Aorta (tissue), 5 donors: ENCODE measurements at regions not wholly inside any gene's neighbourhood (a gene's known extent, or its start where the extent isn't known, plus 50 kb on each side); places are given as distances from the start of the nearest gene placed in this dataset.

Source experiments
- ATAC-seq: fragments of 200-7000 bp; cut with Tn5 transposase; one replicate; pipeline ENCODE4 v1.9.1; 2022; ENCODE audit warnings: moderate library complexity; ENCODE audit not compliant: low FRiP score
- DNase-seq, 2 donors: peaks; one replicate each; pipeline ENCODE4 v3.0.0-alpha.2; 2020
- H3K27ac ChIP-seq, 2 donors: one replicate each; pipeline ENCODE4 v1.5.1; 2013; ENCODE audit warnings: low read length in 2 of 2, mild to moderate bottlenecking in 2 of 2, moderate library complexity in 2 of 2, control low read depth in 1 of 2, inconsistent platforms in 1 of 2, low read depth in 1 of 2
- H3K27me3 ChIP-seq, 2 donors: one replicate each; pipeline ENCODE4 v1.6.1; 2013; ENCODE audit warnings: control low read depth in 1 of 2, low read length in 1 of 2, mild to moderate bottlenecking in 1 of 2, moderate library complexity in 1 of 2; ENCODE audit not compliant: insufficient read depth in 2 of 2, control insufficient read depth in 1 of 2
- H3K36me3 ChIP-seq, 2 donors: one replicate each; pipeline ENCODE4 v1.6.1; 2013; ENCODE audit warnings: control low read depth in 1 of 2, low read length in 1 of 2, mild to moderate bottlenecking in 1 of 2; ENCODE audit not compliant: insufficient read depth in 2 of 2, control insufficient read depth in 1 of 2
- H3K4me1 ChIP-seq, 2 donors: one replicate each; pipeline ENCODE4 v1.6.1; 2013; ENCODE audit warnings: low read length in 2 of 2, control low read depth in 1 of 2, mild to moderate bottlenecking in 1 of 2, moderate library complexity in 1 of 2; ENCODE audit not compliant: insufficient read depth in 2 of 2, control insufficient read depth in 1 of 2
- H3K4me3 ChIP-seq, 2 donors: one replicate each; pipeline ENCODE4 v1.5.1; 2013; ENCODE audit warnings: low read length in 2 of 2, control low read depth in 1 of 2, mild to moderate bottlenecking in 1 of 2
- H3K9me3 ChIP-seq: one replicate; pipeline ENCODE4 v1.6.1; 2013; ENCODE audit warnings: mild to moderate bottlenecking, low read length; ENCODE audit not compliant: control insufficient read depth
- WGBS, 2 donors: extraction: QIAGEN DNeasy Blood & Tissue Kit; methylation state at CpG; one replicate each; pipeline ENCODE4 v1.1.7; 2013; 5-methylcytosine and 5-hydroxymethylcytosine counted together
- intact Hi-C, 2 donors: fragments of 100-400 bp; cut with DNase I; formaldehyde crosslinking; loops; one replicate each; pipeline versions ENCODE4 v1.14.2 to v1.15.0; 2022
- donor health status: healthy with polysubstance abuse.
- donor health status: Bipolar disorder and iron deficiency.
- donor health status: DM: no; HTN: no; CAD: no.
- donor health status: DM: no; HTN: no; CAD: no.
- donor health status: DM: yes; HTN: yes; CAD: no.

DNA sequence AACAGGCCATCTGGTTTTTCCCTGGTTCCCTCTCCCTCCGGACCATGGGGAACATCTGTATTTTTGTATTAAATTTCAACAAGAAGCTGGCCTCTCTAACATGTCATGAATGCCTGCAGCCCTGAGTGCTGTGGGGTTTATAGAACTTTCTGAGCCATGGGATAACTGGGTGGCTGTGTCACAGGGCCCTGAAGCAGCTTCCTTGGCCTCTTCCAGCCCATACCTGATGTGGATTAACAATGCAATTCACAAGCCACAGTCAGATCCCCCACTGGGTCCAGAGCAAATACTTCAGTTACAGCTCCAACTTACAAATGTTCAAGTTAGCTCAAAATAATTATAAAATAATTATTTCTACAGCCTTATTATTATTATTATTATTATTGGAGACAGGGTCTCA is 307.8 kb upstream of the CELF4 start:
- Histone ChIP-seq H3K27ac (no peak overlapping the region), H3K27me3 (no peaks in the 10 kb centered on the region), H3K4me1 (no peaks in the 10 kb centered on the region), H3K9me3 (no peaks in the 10 kb centered on the region), H3K36me3 (no peaks in the 10 kb centered on the region), H3K4me3 (no peak overlapping the region)
- ATAC-seq (no peak), DNase-seq (no peak)
- 33 to 62% methylated on average over 1 of the region's 1 CpG for WGBS, 2 donors
- intact Hi-C loops = loop anchor here in 1 of 2 donors (10.0 kb wide), 1 partner anchor 1291 kb away; no protein-coding TSS in a partner anchor

DNA sequence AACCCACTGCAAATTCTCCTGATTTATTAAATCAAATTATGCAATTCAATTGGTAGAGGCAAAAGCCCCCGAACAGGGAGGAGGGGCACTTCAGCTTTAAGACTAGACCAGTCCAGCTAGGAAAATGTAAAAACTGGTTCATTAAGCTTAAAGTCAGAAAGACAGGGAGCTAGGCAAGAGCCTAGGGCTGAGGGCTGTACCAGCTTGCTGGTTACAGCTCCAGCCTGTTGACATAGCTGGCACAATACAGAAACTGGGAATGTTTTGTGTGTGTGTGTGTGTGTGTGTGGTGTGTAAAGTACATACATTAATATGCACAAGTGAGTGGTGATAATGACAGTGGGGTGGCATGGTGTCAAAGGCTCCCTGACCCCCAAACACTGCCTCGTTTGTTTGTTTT is 307.0 kb upstream of the CELF4 start:
- Histone ChIP-seq H3K27me3 (no peaks in the 10 kb centered on the region), H3K9me3 (no peaks in the 10 kb centered on the region), H3K36me3 (no peaks in the 10 kb centered on the region), H3K4me3 (no peak overlapping the region), H3K27ac (no peak overlapping the region), H3K4me1 (no peaks in the 10 kb centered on the region)
- intact Hi-C loops = loop anchor here in 1 of 2 donors (10.0 kb wide), 1 partner anchor 1292 kb away; no protein-coding TSS in a partner anchor
- ATAC-seq = no peak
- 37 to 50% methylated on average over 2 of the region's 2 CpGs for WGBS, 2 donors
- no peak for DNase-seq

DNA sequence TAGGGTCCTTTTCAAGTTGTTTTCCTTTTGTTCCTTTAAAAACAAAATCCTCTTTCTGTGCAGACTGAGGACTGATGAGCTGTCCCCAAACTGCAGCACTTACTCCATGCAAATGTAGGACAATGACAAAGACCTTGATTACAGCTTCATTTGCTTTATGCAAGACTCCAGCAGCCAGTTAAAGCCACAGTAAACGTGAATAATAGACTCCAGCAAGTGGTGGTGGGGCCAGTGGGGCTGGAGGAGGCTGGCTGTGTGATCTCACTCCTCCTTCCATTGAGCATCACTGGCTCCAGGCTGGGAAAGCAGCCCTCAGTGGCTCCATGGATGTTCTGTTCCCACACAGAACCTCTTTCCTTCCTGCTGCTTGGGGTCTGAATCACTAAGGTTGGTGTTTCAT is 306.0 kb upstream of the CELF4 start:
- Histone ChIP-seq H3K4me1 (no peaks in the 10 kb centered on the region), H3K27ac (no peak overlapping the region), H3K9me3 (no peaks in the 10 kb centered on the region), H3K27me3 (no peaks in the 10 kb centered on the region), H3K36me3 (no peaks in the 10 kb centered on the region), H3K4me3 (no peak overlapping the region)
- 19 to 20% methylated on average over 1 of the region's 1 CpG for WGBS, 2 donors
- ATAC-seq = no peak
- no peak for DNase-seq
- intact Hi-C loops = loop anchor here in 1 of 2 donors (10.0 kb wide), 1 partner anchor 1293 kb away; no protein-coding TSS in a partner anchor

DNA sequence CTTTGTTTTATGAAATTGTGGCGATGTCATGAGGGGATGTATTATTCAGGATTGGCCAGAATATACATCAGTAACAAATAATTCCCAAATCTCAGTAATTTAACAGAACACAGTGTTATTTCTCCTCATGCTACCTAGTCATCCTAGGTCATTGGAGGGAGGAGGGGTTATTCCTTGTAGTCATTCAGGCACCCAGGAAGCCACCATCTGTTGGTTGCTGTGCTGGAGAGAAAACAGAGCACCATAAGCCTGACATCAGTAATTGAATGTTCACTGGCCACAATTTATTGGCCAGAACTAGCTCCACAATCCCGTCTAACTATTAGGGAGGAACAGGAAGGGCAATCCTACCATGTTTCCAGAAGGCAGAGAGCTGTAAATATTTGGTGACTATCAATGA is 303.5 kb upstream of the CELF4 start:
- intact Hi-C loops = loop anchor here in 1 of 2 donors (10.0 kb wide), 1 partner anchor 74 kb away; no protein-coding TSS in a partner anchor
- ATAC-seq = no peak
- 75 to 80% methylated on average over 2 of the region's 2 CpGs for WGBS, 2 donors
- Histone ChIP-seq H3K36me3 (no peaks in the 10 kb centered on the region), H3K27me3 (no peaks in the 10 kb centered on the region), H3K4me3 (no peak overlapping the region), H3K4me1 (no peaks in the 10 kb centered on the region), H3K27ac (no peak overlapping the region), H3K9me3 (no peaks in the 10 kb centered on the region)
- no peak for DNase-seq

DNA sequence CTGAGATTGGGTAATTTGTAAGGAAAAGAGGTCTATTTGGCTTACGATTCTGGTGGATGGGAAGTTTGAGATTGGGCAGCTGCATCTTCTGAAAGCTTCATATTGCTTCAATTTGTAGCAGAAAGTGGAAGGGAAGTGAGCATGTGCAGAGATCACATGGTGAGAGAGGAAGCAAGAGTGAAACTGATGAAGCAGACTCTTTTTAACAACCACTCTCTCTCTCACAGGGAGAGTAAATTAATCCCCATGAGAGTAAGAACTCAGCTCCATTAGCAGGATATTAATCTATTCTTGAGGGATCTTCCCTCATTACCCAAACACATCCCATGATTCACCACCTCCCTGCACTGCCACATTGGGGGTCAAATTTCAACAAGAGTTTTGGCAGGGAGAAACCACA is 298.5 kb upstream of the CELF4 start:
- no peaks in the 10 kb centered on the region for H3K27me3 ChIP-seq
- DNase-seq (no peak), ATAC-seq (no peak)
- H3K4me1 ChIP-seq = no peaks in the 10 kb centered on the region
- no peak overlapping the region for H3K27ac ChIP-seq
- no peaks in the 10 kb centered on the region for H3K9me3 ChIP-seq
- no peaks in the 10 kb centered on the region for H3K36me3 ChIP-seq
- intact Hi-C loops = loop anchor here in 1 of 2 donors (10.0 kb wide), 1 partner anchor 69 kb away; no protein-coding TSS in a partner anchor
- 91 to 93% methylated on average over 1 of the region's 1 CpG for WGBS, 2 donors
- H3K4me3 ChIP-seq = no peak overlapping the region

DNA sequence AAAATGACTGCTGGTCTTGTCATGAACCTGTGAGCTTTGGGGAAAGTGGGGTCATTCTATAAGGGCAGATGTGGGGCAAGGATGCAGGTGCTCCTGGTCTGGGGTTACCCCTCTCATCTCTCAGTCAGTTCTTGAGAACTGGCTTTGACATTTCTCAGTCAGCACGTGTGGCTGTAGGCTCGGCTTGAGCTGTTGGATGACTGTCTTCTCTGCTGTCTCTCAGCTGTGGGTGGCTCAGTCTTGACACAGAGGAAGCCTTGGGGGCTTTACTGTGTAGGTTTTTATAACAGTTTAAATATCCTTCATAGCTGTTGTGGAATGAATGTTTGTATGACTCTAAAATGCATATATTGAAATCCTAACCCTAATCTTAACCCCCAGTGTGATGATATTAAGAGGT is 296.4 kb upstream of the CELF4 start:
- intact Hi-C loops = loop anchor here in 1 of 2 donors (10.0 kb wide), 1 partner anchor 67 kb away; no protein-coding TSS in a partner anchor

DNA sequence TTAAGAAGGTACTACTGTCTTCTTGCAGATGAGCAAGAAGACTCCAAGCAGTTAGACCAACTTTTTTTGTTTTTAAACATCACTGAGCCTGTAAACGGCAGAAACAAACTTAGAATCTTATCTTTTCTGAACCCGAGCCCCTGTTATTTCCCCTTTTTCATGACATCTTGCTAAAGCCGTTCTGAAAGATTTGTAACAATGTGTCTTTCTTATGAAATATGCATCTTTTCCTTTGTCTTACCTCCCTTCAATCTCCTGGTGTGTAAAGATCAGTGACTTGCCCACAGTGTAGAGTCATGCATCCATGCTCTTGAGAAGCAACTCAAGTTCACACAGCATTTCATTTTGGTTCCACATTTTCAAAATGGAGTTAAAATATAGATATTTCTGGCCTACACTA is 288.8 kb upstream of the CELF4 start:
- no peaks in the 10 kb centered on the region for H3K36me3 ChIP-seq
- H3K4me3 ChIP-seq = no peak overlapping the region
- ATAC-seq = no peak
- no peaks in the 10 kb centered on the region for H3K27me3 ChIP-seq
- H3K27ac ChIP-seq = no peak overlapping the region
- peaks cover 3% of the 10 kb centered on the region for H3K9me3 ChIP-seq
- DNase-seq = no peak
- 69 to 77% methylated on average over 3 of the region's 3 CpGs for WGBS, 2 donors
- intact Hi-C loops = no loop called here
- H3K4me1 ChIP-seq = no peaks in the 10 kb centered on the region

More for the DNA sequence above, 296.4 kb upstream of the CELF4 start:
- H3K4me1 ChIP-seq = no peaks in the 10 kb centered on the region
- ATAC-seq (no peak), DNase-seq (no peak)
- no peaks in the 10 kb centered on the region for H3K27me3 ChIP-seq
- H3K36me3 ChIP-seq = no peaks in the 10 kb centered on the region
- no peak overlapping the region for H3K4me3 ChIP-seq
- WGBS, 2 donors = 62 to 65% methylated on average over 2 of the region's 2 CpGs
- no peak overlapping the region for H3K27ac ChIP-seq
- no peaks in the 10 kb centered on the region for H3K9me3 ChIP-seq

DNA sequence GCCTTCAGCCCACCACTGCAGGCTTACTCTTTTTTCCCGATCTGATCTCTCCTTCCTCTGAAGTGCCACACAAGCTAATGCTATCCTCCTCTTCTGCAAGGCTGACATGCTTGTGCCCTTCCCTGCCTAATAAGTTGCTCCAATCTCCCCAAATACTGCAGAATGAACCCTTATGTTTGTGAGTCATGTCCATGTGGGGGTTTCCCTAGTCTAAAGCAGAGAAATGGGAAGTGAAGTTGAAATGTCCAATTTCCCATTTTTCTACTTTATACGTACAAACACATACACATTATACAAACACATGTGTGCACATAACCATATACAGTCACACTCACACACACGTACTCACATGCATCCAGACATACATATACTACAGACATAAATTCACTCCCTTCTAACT is 288.1 kb upstream of the CELF4 start:
- Histone ChIP-seq H3K27ac (no peak overlapping the region), H3K4me1 (no peaks in the 10 kb centered on the region), H3K27me3 (no peaks in the 10 kb centered on the region), H3K9me3 (peaks cover 3% of the 10 kb centered on the region), H3K4me3 (no peak overlapping the region), H3K36me3 (no peaks in the 10 kb centered on the region)
- WGBS, 2 donors = 76 to 81% methylated on average over 3 of the region's 3 CpGs
- intact Hi-C loops = no loop called here
- DNase-seq (no peak), ATAC-seq (peak; percentile 19)

DNA sequence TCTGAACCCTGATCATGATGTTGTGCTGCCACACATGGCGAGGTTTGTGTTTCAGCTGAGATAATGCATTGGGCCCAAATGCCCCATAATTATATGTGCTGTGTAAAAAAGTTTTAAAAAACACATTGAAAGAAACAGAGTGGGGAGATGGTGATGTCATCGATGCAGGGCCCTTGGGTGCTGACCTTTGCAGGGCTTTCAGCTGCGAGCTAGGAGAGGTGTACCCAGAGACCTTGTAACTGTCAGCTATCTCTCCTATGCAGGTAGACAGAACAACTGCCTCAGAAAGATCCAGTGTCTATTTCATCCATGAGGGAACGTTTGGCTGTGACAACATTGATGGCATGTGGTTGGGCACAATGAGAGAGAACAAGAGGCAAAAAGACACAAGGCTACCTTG is 286.9 kb upstream of the CELF4 start:
- no peak overlapping the region for H3K4me3 ChIP-seq
- DNase-seq (no peak), ATAC-seq (no peak)
- no peaks in the 10 kb centered on the region for H3K36me3 ChIP-seq
- 72 to 78% methylated on average over 4 of the region's 4 CpGs for WGBS, 2 donors
- no peak overlapping the region for H3K27ac ChIP-seq
- peaks cover 3% of the 10 kb centered on the region for H3K9me3 ChIP-seq
- intact Hi-C loops = no loop called here
- no peaks in the 10 kb centered on the region for H3K4me1 ChIP-seq
- H3K27me3 ChIP-seq = no peaks in the 10 kb centered on the region
